DMS 273 (cell line): ENCODE measurements at regions not wholly inside any gene's neighbourhood (a gene's known extent, or its start where the extent isn't known, plus 50 kb on each side); places are given as distances from the start of the nearest gene placed in this dataset.

Experiments used
- DNase-seq: peaks from one replicate; lab custom pipeline; 2025; ENCODE audit not compliant: unreplicated experiment; lab: John Stamatoyannopoulos, UW

GRCh38 chr7:148950806-148951205, 66.7 kb upstream of the EZH2 start:
- DNase-seq: no peak

DNA sequence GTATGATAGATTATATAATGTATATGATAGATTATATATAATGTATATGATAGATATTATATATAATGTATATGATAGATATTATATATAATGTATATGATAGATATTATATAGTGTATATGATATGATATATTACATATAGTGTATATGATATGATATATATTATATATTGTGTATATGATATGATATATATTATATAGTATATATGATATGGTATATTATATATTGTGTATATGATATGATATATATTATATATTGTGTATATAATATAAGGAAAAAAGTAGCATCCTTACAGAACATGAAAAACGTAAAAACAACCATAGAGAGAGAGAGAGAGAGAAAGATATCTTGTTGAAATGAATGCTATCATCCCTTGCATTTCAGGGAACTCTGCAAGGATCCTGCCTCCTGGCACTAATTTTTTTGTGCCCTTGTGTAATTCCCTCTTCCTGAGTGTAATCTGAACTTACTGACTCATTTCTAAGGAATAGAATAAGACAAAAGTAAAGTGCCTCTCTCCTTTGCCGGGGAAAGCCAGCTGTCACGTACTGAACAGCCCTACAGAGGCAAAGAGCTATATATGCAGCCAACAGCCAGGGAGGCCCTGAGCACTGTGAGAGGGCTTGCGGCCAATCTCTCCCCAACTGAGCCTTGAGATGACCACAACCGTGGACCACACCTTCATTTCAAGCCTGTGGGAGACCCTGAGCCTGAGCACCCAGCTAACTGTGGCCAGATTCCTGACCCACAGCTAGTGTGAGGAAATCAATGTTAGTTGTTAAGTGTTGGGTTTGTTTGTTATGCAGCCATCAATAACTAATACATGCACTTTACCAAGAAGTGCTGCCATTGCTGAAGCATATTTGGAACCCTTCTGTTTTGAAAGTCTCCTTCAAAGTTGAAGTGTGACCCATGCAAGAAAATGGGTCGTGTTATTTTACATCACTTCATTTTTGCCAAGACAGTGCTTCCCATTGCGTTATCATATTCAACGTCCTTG, 61.1 kb upstream of the EZH2 start:
- peak; percentile 70 for DNase-seq

DNA sequence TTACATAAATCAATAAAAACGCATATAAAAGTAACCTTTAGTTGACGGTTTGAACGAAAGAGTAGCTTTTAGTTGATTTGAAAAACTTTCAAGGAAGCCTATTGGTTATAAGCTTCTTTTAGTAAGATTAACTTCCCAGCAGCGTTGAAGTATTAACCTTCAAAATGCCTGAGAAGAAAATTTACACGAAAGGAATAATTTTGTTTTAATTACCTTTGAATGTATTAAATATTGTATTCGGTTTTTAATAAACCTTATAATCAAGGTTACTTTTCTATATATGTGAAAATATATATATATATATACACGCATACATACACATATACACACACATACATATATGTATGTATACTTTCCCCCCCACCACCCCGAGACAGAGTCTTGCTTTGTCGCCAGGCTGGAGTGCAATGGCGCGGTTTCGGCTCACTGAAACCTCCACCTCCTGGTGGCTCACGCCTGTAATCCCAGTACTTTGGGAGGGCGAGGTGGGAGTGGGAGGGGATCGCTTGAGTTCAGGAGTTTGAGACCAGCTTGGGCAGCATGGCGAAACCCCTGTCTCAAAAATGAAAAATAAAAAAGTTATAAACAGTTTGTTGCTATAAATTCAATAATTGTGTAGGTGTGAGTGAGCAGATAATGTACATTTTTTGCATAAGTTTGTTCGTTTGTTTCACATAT, 57.6 kb upstream of the EZH2 start:
- DNase-seq: peak; percentile 98

- DNase-seq: peak; percentile 95
Measured at GRCh38 chr7:148940702-148941597, 56.9 kb upstream of the EZH2 start.

DNA sequence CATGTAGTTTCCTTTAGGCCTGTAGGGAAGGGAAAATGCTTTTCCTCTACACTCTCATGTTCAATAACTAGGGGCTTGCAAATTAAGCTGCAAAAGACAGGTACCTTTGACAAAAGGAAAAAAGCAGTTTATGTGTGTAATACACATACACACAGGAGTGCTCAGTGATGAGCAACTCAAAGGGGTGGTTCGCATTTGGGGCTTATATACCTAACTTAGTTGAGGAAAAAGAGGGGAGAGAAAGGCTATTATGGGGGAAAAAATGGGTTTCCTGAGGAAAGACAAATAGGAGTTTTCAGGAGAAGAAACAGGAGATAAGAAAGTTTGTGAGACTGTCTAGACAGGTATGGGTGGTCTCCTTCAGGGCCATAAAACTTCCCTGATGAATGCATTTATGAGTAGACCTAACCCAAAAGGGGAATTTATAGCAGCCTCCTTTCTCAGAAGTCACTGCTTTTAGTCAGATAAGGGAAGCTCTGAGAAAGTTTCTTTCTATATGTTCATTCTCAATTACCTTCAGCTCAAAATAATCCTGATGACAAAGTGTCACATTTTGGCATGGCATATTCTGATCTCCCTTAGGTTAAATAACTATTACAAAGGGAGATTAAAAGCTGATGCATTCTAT, 55.2 kb upstream of the EZH2 start:
- DNase-seq: no peak

DNA sequence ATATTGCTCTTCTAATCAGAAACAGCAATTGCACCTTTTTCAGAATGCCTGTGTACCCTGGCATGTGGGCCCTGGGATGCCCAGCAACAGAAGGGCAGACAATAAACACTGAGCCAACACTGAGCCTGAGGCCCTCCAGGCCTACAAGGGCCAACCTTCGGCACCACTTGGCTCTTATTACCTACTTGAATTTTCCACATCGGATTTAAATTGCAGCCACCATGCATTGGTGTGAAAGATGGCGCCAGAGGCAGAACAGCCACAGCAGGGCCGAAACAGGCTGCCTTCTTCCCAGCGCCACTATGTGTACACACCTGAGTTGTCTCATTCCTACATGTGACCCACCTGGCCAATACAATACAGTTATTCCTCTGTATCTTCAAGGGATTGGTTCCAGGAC, 51.4 kb upstream of the EZH2 start:
- DNase-seq: no peak
